ENCODE measurements at regions not wholly inside any gene's neighbourhood (a gene's known extent, or its start where the extent isn't known, plus 50 kb on each side); places are given as distances from the start of the nearest gene placed in this dataset.

DNA sequence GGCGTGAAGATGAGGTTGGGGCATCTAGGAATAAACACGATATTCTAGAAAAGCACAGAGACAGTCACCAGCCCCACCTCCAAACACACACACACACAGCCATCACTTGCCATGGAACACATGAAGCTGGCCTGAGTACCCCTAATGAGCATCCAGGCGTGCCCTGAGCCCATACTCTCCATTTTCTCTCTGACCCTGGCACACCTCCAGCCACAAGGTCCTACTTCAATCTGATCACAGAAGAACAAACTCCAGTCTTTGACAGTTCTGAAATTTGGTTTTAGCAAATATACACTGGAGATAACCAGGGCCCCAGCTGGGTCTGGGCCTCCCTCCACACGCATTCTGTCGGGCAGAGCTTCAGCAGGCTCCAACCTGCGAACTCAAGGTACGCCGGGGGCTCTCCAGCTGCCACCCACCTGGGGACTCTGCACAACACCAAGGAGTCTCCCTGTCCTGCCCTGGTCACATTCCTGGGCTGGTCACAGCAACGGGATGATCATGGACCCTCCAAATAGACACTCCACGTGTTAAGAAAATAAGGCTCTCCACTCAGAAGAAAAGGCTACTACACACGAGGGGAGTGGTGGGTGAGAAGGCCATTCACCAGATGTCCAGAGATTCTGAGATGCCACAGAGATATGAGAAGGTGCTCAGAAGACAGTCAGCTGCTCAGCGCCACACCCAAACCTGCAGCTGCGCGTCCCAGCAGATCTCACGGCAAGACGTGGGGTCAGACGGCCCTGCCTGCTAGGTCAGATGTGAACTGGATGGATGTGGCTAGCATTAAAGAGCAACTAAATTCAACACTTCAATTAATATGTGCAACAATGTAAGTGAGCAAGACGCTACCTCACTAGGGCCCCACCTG, 57.0 kb upstream of the PNMA1 start:
- Histone ChIP-seq H3K27me3 (no peaks in the 10 kb centered on the region), H3K4me1 (peaks cover 16 to 34% of the 10 kb centered on the region in 2 donors), H3K36me3 (no peaks in the 10 kb centered on the region), H3K4me3 (no peak overlapping the region), H3K9me3 (no peaks in the 10 kb centered on the region), H3K27ac (peak overlapping the region; percentile 50 to 63)
- TF ChIP-seq POLR2A (IDR thresholded peaks at IDR 0.05): no peak
- TF ChIP-seq CTCF (IDR thresholded peaks at IDR 0.05): no peak
- DNase-seq: no peak
- intact Hi-C loops (cut with DNase I; ENCODE audit: low total_unique reads): no loop called here

DNA sequence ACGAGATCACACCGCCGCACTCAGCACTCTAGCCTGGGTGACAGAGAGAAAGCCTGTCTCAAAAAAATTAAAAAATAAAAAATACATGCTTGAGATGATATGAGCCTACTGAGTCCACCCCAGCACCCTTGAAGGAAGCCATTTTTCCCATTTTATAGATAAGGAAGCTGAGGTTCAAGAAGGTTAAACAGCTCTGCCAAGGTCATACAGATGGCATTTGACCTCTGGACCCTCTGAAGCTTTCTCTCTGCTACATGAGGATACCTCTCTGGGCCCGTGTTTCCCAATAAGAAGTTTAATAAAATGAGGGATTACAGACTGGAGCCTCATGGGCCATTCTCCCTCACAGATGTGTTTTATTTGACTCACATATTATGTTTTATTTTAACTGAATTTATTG, 53.9 kb upstream of the PNMA1 start:
- H3K9me3 ChIP-seq: no peaks in the 10 kb centered on the region
- H3K4me1 ChIP-seq: peaks cover 23 to 43% of the 10 kb centered on the region in 2 donors
- DNase-seq: no peak
- intact Hi-C loops (cut with DNase I; ENCODE audit: low total_unique reads): no loop called here
- no peak for TF ChIP-seq POLR2A (IDR thresholded peaks at IDR 0.05)
- no peak overlapping the region for H3K4me3 ChIP-seq
- H3K36me3 ChIP-seq: no peaks in the 10 kb centered on the region
- H3K27me3 ChIP-seq: no peaks in the 10 kb centered on the region
- no peak overlapping the region for H3K27ac ChIP-seq

DNA sequence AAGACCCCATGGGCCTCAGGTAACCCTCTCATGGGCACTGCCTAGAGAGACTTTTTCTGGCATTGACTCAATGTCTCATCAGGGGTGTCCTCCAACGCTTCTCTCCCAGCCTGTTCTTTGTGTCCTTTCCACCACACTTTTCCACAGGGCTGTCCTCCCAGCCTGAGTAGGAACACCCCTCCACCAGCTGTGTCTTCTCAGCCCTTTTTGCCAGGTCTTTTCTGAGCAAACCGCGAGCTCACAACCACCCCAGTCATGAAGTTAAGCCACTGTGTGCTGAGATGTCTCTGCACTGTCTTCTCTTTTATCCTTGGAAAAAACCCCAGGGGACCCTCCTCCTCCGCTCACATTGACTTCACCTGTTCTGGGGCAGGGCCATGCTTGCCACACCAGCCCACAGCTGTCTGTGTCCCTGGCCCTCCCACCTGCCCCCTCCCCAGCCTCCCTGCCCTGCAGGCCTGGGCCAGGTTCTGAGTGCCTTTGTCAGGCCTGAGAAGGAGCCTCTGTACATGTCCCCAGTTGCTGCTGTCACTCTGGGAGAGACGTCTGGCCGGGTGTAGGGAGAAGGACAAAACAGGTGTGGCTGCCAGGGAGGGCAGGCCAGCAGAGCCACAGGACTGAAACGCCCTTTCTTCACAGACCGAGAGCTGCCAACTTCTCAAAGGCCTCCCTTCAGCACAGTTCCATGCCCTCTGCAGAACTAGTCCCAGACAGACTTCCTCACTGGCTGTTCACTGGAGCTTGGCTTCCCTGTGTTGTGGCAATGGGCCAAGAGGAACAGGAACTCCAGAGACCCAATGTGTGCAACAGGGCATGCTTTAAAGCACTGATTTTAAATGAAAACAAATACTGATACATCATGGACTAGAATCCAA, 50.5 kb upstream of the PNMA1 start:
- intact Hi-C loops (cut with DNase I; ENCODE audit: low total_unique reads): no loop called here
- no peak overlapping the region for H3K4me3 ChIP-seq
- DNase-seq: no peak

More for the DNA sequence above, 50.5 kb upstream of the PNMA1 start:
- H3K36me3 ChIP-seq: no peaks in the 10 kb centered on the region
- no peaks in the 10 kb centered on the region for H3K9me3 ChIP-seq
- TF ChIP-seq CTCF (IDR thresholded peaks at IDR 0.05): no peak
- TF ChIP-seq POLR2A (IDR thresholded peaks at IDR 0.05): no peak
- peak overlapping the region; percentile 40 to 95 for H3K27ac ChIP-seq
- no peaks in the 10 kb centered on the region for H3K27me3 ChIP-seq
- peaks cover 29 to 45% of the 10 kb centered on the region in 2 donors for H3K4me1 ChIP-seq
